ENCODE measurements at regions not wholly inside any gene's neighbourhood (a gene's known extent, or its start where the extent isn't known, plus 50 kb on each side); places are given as distances from the start of the nearest gene placed in this dataset.

DNA sequence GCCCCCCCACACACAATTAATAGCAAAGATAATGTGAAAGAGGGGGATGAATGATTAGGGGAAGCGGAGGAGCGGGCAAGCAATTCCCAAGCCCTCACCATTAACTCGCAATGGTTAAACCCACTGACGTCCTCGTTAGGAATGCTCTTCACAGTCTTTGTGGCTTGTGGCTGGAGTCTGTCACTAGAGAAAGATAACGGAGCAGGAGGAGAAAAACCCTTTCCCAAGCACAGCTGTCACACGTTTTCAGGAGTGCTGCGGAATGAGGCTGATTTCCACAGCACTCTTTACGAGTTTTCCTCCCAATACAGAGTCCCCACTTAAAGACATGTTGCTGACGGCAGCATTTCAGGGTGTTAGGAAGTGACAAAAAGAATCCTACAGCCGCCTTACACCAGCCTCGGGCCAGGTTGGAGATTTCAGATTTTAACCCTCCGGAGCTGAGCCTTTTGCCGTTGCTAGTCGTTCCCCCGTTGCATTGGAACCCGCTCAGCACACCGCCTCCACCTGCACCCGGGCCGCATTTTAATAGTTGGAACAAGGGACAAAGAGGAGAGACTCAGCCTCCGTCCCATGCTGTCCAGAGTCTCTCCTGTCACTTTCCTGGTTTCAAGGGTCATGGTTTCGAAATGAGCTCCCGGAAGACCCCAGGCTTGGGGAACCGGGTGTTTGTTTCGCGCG, 92.2 kb downstream of the GEMIN8 start:
- TF ChIP-seq ZNF585B (tag by site-specific recombination; IDR thresholded peaks at IDR 0.05) = no peak
- no peak; the same call in none of the 2 replicates for TF ChIP-seq ZBTB17 (tag by site-specific recombination; IDR thresholded peaks at IDR 0.05)
- TF ChIP-seq, protein P1, sequence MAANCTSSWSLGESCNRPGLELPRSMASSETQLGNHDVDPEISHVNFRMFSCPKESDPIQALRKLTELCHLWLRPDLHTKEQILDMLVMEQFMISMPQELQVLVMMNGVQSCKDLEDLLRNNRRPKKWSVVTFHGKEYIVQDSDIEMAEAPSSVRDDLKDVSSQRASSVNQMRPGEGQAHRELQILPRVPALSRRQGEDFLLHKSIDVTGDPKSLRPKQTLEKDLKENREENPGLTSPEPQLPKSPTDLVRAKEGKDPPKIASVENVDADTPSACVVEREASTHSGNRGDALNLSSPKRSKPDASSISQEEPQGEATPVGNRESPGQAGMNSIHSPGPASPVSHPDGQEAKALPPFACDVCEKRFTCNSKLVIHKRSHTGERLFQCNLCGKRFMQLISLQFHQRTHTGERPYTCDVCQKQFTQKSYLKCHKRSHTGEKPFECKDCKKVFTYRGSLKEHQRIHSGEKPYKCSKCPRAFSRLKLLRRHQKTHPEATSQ (tag by site-specific recombination; IDR thresholded peaks at IDR 0.05) = no peak
- TF ChIP-seq, protein P2, sequence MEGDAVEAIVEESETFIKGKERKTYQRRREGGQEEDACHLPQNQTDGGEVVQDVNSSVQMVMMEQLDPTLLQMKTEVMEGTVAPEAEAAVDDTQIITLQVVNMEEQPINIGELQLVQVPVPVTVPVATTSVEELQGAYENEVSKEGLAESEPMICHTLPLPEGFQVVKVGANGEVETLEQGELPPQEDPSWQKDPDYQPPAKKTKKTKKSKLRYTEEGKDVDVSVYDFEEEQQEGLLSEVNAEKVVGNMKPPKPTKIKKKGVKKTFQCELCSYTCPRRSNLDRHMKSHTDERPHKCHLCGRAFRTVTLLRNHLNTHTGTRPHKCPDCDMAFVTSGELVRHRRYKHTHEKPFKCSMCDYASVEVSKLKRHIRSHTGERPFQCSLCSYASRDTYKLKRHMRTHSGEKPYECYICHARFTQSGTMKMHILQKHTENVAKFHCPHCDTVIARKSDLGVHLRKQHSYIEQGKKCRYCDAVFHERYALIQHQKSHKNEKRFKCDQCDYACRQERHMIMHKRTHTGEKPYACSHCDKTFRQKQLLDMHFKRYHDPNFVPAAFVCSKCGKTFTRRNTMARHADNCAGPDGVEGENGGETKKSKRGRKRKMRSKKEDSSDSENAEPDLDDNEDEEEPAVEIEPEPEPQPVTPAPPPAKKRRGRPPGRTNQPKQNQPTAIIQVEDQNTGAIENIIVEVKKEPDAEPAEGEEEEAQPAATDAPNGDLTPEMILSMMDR (tag by site-specific recombination; IDR thresholded peaks at IDR 0.05) = no peak
- no peak for TF ChIP-seq REPIN1 (tag by site-specific recombination; IDR thresholded peaks at IDR 0.05; ENCODE audit: low read depth)
- TF ChIP-seq, protein P3, sequence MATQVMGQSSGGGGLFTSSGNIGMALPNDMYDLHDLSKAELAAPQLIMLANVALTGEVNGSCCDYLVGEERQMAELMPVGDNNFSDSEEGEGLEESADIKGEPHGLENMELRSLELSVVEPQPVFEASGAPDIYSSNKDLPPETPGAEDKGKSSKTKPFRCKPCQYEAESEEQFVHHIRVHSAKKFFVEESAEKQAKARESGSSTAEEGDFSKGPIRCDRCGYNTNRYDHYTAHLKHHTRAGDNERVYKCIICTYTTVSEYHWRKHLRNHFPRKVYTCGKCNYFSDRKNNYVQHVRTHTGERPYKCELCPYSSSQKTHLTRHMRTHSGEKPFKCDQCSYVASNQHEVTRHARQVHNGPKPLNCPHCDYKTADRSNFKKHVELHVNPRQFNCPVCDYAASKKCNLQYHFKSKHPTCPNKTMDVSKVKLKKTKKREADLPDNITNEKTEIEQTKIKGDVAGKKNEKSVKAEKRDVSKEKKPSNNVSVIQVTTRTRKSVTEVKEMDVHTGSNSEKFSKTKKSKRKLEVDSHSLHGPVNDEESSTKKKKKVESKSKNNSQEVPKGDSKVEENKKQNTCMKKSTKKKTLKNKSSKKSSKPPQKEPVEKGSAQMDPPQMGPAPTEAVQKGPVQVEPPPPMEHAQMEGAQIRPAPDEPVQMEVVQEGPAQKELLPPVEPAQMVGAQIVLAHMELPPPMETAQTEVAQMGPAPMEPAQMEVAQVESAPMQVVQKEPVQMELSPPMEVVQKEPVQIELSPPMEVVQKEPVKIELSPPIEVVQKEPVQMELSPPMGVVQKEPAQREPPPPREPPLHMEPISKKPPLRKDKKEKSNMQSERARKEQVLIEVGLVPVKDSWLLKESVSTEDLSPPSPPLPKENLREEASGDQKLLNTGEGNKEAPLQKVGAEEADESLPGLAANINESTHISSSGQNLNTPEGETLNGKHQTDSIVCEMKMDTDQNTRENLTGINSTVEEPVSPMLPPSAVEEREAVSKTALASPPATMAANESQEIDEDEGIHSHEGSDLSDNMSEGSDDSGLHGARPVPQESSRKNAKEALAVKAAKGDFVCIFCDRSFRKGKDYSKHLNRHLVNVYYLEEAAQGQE (tag by site-specific recombination; IDR thresholded peaks at IDR 0.05) = no peak
- TF ChIP-seq RBAK (tag by site-specific recombination; IDR thresholded peaks at IDR 0.05) = no peak
- no peak for TF ChIP-seq ZNF175 (tag by site-specific recombination; IDR thresholded peaks at IDR 0.05)
- TF ChIP-seq ZNF23 (tag by site-specific recombination; IDR thresholded peaks at IDR 0.05; ENCODE audit: borderline replicate concordance) = no peak
